GM23338 (cell line): ENCODE measurements at regions not wholly inside any gene's neighbourhood (a gene's known extent, or its start where the extent isn't known, plus 50 kb on each side); places are given as distances from the start of the nearest gene placed in this dataset.

Experiments
- ATAC-seq: fragments of 200-7000 bp; cut with Tn5 transposase; 3 replicates; pipeline ENCODE4 v1.9.1; 2020
- DNase-seq: peaks from one replicate; pipeline ENCODE4 v3.0.0-alpha.2; 2015; ENCODE audit warnings: low spot score
- H2AFZ ChIP-seq: fragments of 200-600 bp; sonication (generic); 2 replicates; pipeline ENCODE4 v1.8.0; 2016; ENCODE audit warnings: antibody characterized with exemption, mild to moderate bottlenecking, moderate library complexity
- H3F3A ChIP-seq: fragments of 200-600 bp; sonication (generic); replicated peaks from 2 replicates; pipeline ENCODE4 v1.8.0; 2017; ENCODE audit warnings: antibody characterized with exemption, mixed run types, low read depth
- H3K27ac ChIP-seq: fragments of 200-600 bp; sonication (generic); 2 replicates; pipeline ENCODE4 v1.6.1; 2016; ENCODE audit warnings: low read depth
- H3K27me3 ChIP-seq: fragments of 200-600 bp; sonication (generic); 2 replicates; pipeline ENCODE4 v1.8.0; 2016; ENCODE audit warnings: mild to moderate bottlenecking, mixed run types, moderate library complexity; ENCODE audit not compliant: insufficient read depth
- H3K36me3 ChIP-seq: fragments of 200-600 bp; sonication (generic); 2 replicates; pipeline ENCODE4 v1.8.0; 2016; ENCODE audit warnings: mild to moderate bottlenecking; ENCODE audit not compliant: insufficient read depth
- H3K4me1 ChIP-seq: fragments of 200-600 bp; sonication (generic); 2 replicates; pipeline ENCODE4 v1.8.0; 2016; ENCODE audit warnings: mild to moderate bottlenecking, moderate library complexity; ENCODE audit not compliant: insufficient read depth
- H3K4me2 ChIP-seq: fragments of 200-600 bp; sonication (generic); 2 replicates; pipeline ENCODE4 v1.7.1; 2017; ENCODE audit warnings: mixed run types
- H3K4me3 ChIP-seq: fragments of 200-600 bp; sonication (generic); 2 replicates; pipeline ENCODE4 v1.6.1; 2016; ENCODE audit warnings: mixed run types
- H3K79me2 ChIP-seq: fragments of 200-600 bp; sonication (generic); replicated peaks from 2 replicates; pipeline ENCODE4 v1.8.0; 2017; ENCODE audit warnings: mild to moderate bottlenecking; ENCODE audit not compliant: insufficient read depth
- H3K9me2 ChIP-seq: fragments of 200-600 bp; sonication (generic); 2 replicates; pipeline ENCODE4 v1.8.0; 2017; ENCODE audit not compliant: insufficient read depth
- H4K20me1 ChIP-seq: fragments of 200-600 bp; sonication (generic); replicated peaks from 2 replicates; pipeline ENCODE4 v1.8.0; 2017; ENCODE audit warnings: mild to moderate bottlenecking; ENCODE audit not compliant: insufficient read depth
- H3K27ac Mint-ChIP-seq: 2 replicates; pipeline ENCODE4 v1.8.0; 2020; ENCODE audit warnings: inconsistent platforms, mild to moderate bottlenecking, moderate library complexity, mixed read lengths
- H3K27me3 Mint-ChIP-seq: 3 replicates; pipeline ENCODE4 v1.8.0; 2022; ENCODE audit warnings: low read depth, mild to moderate bottlenecking, moderate library complexity, mixed read lengths, inconsistent platforms; ENCODE audit not compliant: insufficient read depth, poor library complexity
- H3K36me3 Mint-ChIP-seq: 3 replicates; pipeline ENCODE4 v1.8.0; 2021; ENCODE audit warnings: low read depth, mild to moderate bottlenecking, inconsistent platforms, moderate library complexity, mixed read lengths
- H3K4me1 Mint-ChIP-seq: 3 replicates; pipeline ENCODE4 v1.8.0; 2020; ENCODE audit warnings: mild to moderate bottlenecking, inconsistent platforms, mixed read lengths
- H3K4me3 Mint-ChIP-seq: 3 replicates; pipeline ENCODE4 v1.8.0; 2021; ENCODE audit warnings: moderate library complexity, mild to moderate bottlenecking, inconsistent platforms, mixed read lengths
- H3K9me3 Mint-ChIP-seq: 3 replicates; pipeline ENCODE4 v1.8.0; 2020; ENCODE audit warnings: moderate library complexity, mild to moderate bottlenecking, inconsistent platforms, mixed read lengths
- CREB1 ChIP-seq: fragments of 250-450 bp; sonication (Bioruptor Pico); IDR thresholded peaks from 2 replicates; pipeline ENCODE4 v1.5.0; 2020; ENCODE audit warnings: low read depth, mild to moderate bottlenecking, moderate library complexity
- CTCF ChIP-seq, 2 experiments: fragments of 200-600 bp in 1 of 2; sonication (generic) in 1 of 2; conservative IDR thresholded peaks; 2 replicates each; pipeline versions ENCODE4 v1.5.1 to v1.6.1; 2016 to 2017; ENCODE audit warnings: antibody characterized with exemption in 2 of 2, low read depth in 2 of 2, mild to moderate bottlenecking in 2 of 2, moderate library complexity in 1 of 2
- ETS1 ChIP-seq: IDR thresholded peaks from 2 replicates; pipeline ENCODE4 v1.6.1; 2016; ENCODE audit warnings: antibody characterized with exemption
- EZH2 ChIP-seq: fragments of 200-600 bp; sonication (generic); IDR thresholded peaks from one replicate; pipeline ENCODE4 v1.8.0; 2017; ENCODE audit warnings: antibody characterized with exemption, mild to moderate bottlenecking, low read depth; ENCODE audit not compliant: unreplicated experiment
- EZH2phosphoT487 ChIP-seq: fragments of 200-600 bp; sonication (generic); IDR thresholded peaks from one replicate; pipeline ENCODE4 v1.8.1; 2018; ENCODE audit warnings: antibody characterized with exemption; ENCODE audit not compliant: unreplicated experiment
- JUNB ChIP-seq: IDR thresholded peaks from one replicate; pipeline ENCODE4 v1.6.1; 2016; ENCODE audit warnings: antibody characterized with exemption; ENCODE audit not compliant: unreplicated experiment
- NANOG ChIP-seq: IDR thresholded peaks from 2 replicates; pipeline ENCODE4 v1.6.1; 2016; ENCODE audit warnings: antibody characterized with exemption, borderline replicate concordance
- POLR2AphosphoS5 ChIP-seq: IDR thresholded peaks from 2 replicates; pipeline ENCODE4 v1.6.1; 2016; ENCODE audit warnings: antibody characterized with exemption, low read depth
- REST ChIP-seq: IDR thresholded peaks from one replicate; pipeline ENCODE4 v1.6.1; 2018; ENCODE audit warnings: antibody characterized with exemption; ENCODE audit not compliant: unreplicated experiment
- STAT1 ChIP-seq: IDR thresholded peaks from one replicate; pipeline ENCODE4 v1.6.1; 2016; ENCODE audit warnings: antibody characterized with exemption; ENCODE audit not compliant: unreplicated experiment
- ZNF114 ChIP-seq: fragments of 250-450 bp; sonication (Bioruptor Pico); IDR thresholded peaks from 2 replicates; pipeline ENCODE4 v1.5.0; 2020; ENCODE audit warnings: mild to moderate bottlenecking, moderate library complexity
- ZNF331 ChIP-seq: fragments of 250-450 bp; sonication (Bioruptor Pico); IDR thresholded peaks from 2 replicates; pipeline ENCODE4 v1.5.0; 2020; ENCODE audit warnings: low read depth, mild to moderate bottlenecking, moderate library complexity

GRCh38 chr13:71005919-71006318 is 861.1 kb downstream of the DACH1 start:
- no peak for ATAC-seq
- no peaks in the 10 kb centered on the region for H3K9me3 Mint-ChIP-seq
- no peak overlapping the region for H3K4me3 Mint-ChIP-seq
- Histone ChIP-seq H2AFZ (no peak overlapping the region), H3K27ac (no peak overlapping the region), H3K4me2 (no peak overlapping the region), H3F3A (no peaks in the 10 kb centered on the region), H3K36me3 (no peaks in the 10 kb centered on the region), H3K4me1 (no peaks in the 10 kb centered on the region), H3K27me3 (no peaks in the 10 kb centered on the region), H3K9me2 (no peaks in the 10 kb centered on the region), H4K20me1 (no peaks in the 10 kb centered on the region), H3K4me3 (no peak overlapping the region), H3K79me2 (no peaks in the 10 kb centered on the region)
- no peaks in the 10 kb centered on the region for H3K27me3 Mint-ChIP-seq
- no peak overlapping the region for H3K27ac Mint-ChIP-seq
- DNase-seq = no peak
- TF ChIP-seq ZNF331 (no peak), CREB1 (CRISPR knock-in tag) (no peak), NANOG (no peak), CTCF (conservative IDR thresholded peaks at IDR 0.05; ENCODE audit: low read depth in 2 of 2) (no peak), STAT1 (no peak), ETS1 (no peak), EZH2 (no peak), JUNB (no peak), POLR2AphosphoS5 (no peak)
- H3K4me1 Mint-ChIP-seq = no peaks in the 10 kb centered on the region
- H3K36me3 Mint-ChIP-seq = no peaks in the 10 kb centered on the region

GRCh38 chr13:70995338-70995737 is 871.7 kb downstream of the DACH1 start:
- ATAC-seq = no peak
- Histone ChIP-seq H3K27ac (no peak overlapping the region), H3K9me2 (no peaks in the 10 kb centered on the region), H3K4me1 (no peaks in the 10 kb centered on the region), H3K36me3 (no peaks in the 10 kb centered on the region), H2AFZ (no peak overlapping the region), H3K27me3 (no peaks in the 10 kb centered on the region), H3K4me3 (no peak overlapping the region), H3F3A (no peaks in the 10 kb centered on the region), H3K4me2 (no peak overlapping the region), H3K79me2 (no peaks in the 10 kb centered on the region), H4K20me1 (no peaks in the 10 kb centered on the region)
- H3K36me3 Mint-ChIP-seq = no peaks in the 10 kb centered on the region
- H3K9me3 Mint-ChIP-seq = no peaks in the 10 kb centered on the region
- DNase-seq = no peak
- H3K4me3 Mint-ChIP-seq = no peak overlapping the region
- H3K27me3 Mint-ChIP-seq = no peaks in the 10 kb centered on the region
- H3K4me1 Mint-ChIP-seq = no peaks in the 10 kb centered on the region; the same call in 2 of the 3 replicates
- H3K27ac Mint-ChIP-seq = no peak overlapping the region
- TF ChIP-seq CTCF (conservative IDR thresholded peaks at IDR 0.05; ENCODE audit: low read depth in 2 of 2) (no peak), NANOG (no peak), CREB1 (CRISPR knock-in tag) (no peak), REST (no peak), ZNF331 (no peak), ZNF114 (CRISPR knock-in tag) (no peak), EZH2phosphoT487 (no peak), STAT1 (no peak)
